ENCODE measurements at regions not wholly inside any gene's neighbourhood (a gene's known extent, or its start where the extent isn't known, plus 50 kb on each side); places are given as distances from the start of the nearest gene placed in this dataset.

DNA sequence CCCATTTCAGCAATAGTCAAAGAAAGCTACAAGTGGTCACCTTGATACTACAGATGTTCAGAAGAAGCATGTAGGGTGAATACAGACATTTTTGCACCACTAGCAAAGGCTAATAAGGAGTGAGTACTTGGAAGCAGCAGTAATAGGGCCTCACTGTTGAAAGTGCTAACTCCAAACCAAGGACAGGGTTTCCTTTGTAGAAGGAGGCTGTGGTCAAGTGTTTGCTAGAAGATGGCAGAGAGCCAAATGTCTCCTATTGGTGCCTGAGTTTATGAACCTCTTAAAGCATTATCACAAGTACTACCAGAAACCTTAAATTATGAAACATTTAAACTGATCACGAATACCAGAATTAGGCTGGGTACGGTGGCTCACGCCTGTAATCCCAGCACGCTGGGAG lies 308.1 kb downstream of the ZEB2 start:
- no peak for DNase-seq

DNA sequence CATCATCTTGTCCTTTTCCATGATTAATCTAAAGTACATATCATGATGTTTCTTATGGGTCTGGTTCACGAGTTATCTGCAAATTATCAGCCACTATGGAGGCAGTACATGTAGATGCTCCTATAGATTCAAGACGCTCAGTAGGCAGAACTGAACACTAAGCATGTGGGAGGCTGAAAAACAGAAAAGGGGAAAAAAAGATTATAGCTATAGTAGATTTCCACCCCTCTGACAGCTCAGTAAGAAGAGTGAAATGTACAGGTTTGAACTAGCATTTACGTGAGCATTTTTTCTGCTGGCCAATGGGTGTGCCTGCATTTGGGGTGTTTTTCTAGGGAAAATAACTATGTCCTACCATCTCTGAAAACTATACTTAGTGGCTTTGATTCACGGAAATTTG lies 308.9 kb downstream of the ZEB2 start:
- no peak for DNase-seq

DNA sequence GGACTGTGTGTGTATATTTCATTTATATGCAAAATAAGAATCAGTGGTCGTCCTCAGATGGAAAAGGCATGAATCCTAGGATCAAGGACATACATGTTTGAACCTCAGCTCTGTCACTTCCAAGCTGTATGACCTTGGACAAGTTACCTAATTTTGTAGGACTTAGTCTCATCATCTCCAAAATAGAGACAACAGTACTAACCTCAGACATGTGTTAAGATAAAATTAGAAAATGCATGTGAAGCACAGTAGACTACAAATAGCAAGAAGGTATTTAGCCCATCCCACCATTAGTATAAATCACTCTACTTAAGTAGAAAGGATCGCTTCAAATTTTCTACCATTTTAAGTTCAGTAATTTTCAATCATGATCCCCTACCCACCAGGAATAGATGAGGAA lies 309.8 kb downstream of the ZEB2 start:
- DNase-seq: no peak

DNA sequence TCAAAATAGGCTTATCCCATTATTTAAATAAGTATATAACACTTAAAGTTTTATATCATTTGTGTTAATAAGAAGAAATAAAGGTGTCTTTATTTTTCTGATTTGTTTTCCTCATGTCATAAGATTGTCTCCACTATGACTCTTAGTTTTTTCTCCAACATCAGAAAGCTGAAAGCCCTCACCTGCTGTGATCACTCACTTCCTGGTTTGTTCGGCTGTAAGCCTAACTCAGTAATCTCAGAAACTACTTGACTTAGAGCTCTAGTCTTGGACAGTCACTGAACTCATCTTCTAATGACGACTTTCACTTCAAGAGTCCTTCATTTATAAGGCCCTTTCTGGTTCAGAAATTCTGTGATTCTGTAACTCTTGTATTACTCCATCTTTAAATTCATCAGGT lies 311.0 kb downstream of the ZEB2 start:
- no peak for DNase-seq

DNA sequence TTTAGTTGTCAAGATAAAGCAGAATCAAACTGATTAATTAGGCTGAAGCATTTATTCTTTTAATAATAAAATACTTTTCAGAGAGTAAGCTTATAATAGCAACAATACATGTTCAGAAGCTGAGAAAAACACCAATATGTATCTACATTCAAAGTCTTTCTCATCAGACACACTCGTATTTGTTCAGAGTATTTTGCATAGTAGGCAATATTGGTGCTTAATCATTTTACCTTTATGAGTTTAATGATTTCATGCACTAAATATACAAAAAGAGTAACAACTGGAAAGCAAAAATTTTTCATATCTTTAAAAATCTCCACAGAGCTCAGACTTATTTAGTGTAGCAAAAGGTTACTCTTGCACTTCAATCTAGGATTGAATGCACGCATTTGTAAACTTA lies 313.9 kb downstream of the ZEB2 start:
- DNase-seq: no peak

DNA sequence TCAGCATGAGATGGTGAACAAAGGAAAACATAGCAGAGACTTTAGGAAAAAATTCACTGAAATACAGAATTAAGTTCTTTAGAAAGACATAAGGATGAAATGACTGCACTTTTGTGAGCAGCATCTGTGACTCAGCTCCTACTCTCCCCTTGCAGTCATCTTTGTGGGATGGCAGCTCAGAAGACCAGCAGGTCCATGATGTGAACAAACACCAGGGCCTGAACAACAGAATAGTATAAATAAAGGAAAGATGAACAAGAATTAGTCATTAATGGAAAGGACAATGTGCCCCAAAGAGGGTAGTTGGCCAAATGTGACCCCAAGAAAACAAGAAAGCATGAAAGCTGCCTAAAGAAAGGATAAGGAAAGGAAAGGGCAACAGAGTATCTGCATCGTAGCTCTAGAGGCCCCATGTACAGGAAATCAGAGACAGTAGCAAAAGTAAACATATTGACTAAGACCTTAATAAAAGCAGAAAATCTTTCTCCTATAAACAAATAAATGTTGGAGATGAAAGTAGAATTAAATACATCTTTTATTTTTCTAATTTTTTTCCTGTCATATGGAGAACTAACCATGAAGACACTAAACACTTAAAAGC lies 318.0 kb downstream of the ZEB2 start:
- no peak for DNase-seq

DNA sequence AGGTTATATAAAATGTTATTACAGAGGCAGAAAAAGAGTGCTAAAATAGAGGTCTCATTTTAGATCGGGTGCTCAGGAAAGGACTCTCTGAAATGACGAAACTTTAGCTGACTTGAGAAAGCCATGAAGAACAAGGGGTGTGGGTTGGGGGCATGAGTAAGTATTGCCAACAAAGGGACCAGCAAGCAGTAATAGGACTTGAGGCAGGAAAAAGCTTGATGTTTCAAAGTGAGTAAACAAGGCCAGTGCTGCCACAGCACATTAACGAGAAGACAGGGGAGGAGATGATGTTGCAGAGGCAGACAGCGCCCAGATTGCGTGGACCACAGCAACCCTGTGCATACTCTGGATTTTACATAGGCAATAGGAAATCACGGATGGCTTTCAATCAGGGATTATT lies 318.8 kb downstream of the ZEB2 start:
- DNase-seq: no peak

DNA sequence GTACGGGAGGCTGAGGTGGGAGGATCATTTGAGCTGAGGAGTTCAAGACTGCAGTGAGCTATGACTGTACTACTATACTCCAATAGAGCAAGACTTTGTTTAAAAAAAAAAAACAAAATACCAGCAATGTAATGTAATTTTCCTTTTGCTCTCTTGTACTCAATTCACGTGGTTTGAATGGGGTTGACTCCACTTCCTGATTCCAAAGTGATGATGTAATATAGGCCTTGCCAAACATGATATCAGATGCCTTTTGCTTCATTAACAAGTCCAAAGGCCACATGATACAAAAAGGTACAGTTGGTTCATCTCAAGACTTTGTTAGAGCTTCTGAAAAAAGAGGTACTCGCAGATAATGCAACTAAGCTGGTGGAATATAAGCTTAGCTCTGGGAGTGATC lies 321.8 kb downstream of the ZEB2 start:
- DNase-seq: peak; percentile 77 to 92

DNA sequence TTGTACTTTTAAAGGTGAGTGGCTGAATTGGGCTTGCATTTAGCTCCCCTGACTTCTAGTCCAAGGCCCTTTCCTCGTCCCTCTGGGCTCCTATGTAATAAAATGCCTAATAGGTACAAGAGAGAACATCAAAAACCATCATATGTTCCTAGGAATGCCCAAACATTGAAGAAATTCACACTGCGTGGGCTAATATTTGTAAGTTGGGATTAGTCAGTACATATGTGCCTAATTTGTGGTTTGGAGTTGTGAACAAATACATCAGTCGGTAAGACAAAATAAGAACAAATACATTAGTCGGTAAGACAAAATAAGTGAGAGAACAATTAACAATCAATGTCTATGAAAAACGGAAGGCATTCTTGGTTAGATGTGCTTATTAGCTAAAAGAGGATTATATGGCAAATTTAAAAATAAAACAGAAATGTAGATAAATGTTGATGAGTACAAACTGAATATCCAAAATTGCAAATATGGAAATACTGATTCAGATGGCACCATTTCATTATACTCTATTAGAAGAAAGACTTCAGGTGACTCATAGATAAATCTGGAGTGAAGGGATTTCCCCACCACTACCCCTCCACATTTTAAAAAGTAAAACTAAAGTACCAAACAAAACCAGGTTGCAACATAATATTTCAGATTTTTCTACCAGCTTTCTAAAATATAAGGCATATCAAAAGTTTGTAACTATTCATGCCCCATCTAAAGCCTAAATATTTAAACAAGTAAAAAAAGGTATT lies 325.4 kb downstream of the ZEB2 start:
- DNase-seq: no peak

DNA sequence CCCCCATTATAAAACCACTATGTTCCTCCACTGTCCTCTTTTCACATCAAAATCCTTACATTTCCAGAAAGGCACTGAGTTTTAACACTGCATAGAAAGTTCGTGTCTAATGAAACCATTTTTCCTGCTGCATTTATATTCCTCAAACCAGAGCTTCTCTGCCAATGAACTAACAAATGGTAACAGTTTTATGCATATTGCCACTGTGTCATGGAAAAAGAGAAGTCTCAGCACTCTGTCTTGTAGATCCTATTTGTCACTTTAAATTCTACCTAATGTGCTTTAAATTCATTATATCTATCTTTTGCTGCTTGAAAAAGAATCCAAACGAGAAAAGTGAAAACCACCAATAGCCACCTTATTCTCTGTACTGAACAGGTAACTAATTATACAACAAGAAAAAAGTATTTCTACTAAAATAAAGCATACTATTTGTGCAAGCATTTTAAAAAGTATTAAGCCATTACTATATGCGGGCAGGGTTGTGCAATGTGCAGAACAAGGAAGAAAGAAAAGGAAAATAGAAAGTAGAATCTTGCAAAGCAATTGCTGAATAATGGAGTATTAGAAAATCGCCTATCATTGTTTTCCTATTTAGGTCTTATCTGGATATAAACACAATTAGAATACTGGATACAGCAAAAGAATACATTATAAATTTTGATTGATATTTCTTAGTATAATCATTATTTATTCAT lies 328.9 kb downstream of the ZEB2 start:
- DNase-seq: peak; percentile 13 to 58

DNA sequence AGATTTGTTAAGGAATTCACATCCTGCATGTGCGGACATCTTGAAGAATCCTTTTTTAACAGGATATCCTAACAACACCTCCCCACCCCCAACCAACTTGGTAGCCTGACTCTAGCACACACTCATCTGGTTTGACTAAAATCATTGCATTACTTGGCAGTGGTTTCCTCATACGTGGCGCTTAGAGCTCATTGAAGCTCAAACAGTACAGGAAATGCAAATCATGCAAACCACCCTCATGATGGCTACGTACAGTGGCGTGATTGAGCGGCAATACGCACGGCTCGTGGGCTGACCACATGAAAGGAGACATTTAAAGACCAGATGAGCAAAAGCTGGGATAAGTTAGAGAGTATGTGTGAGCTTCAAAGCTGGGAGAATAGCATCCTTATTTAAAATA lies 336.2 kb downstream of the ZEB2 start:
- peak; percentile 46 to 48 for DNase-seq

DNA sequence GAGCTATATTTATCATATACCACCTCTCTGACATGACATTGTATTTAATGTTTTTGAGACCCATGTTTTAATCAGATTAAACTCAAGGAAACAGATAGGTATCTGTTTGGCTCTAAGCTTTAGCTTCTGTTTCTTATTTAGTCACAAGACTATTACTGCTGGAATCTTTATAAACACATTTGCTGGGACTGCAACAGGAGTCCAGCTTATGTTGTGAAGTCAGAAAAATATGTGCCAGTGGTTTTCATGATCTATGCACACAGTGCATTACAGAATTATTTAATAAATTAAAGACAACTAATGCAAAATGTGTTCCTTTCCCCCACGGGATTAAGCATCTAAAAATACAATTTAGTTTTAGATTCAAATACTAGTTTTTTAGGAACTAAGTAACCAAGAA lies 338.9 kb downstream of the ZEB2 start:
- no peak for DNase-seq

DNA sequence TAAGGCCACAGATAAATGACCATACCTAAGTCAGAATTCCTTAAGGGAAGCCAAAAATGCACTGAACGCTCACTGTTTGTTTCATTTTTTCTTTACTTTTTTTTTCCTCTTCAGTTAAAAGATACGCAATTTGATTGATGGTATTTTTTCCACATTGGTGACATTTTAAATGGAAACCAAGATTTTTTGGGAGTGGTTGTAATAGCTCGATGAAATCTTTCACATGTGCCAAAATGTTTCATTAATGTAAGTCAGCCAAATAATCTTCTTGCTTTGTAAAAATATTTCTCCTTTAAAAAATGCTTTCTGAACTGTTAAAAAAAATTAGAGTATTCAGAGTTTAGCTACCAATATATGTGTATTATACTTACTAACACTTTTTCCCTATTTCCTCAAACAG lies 339.8 kb downstream of the ZEB2 start:
- no peak for DNase-seq

DNA sequence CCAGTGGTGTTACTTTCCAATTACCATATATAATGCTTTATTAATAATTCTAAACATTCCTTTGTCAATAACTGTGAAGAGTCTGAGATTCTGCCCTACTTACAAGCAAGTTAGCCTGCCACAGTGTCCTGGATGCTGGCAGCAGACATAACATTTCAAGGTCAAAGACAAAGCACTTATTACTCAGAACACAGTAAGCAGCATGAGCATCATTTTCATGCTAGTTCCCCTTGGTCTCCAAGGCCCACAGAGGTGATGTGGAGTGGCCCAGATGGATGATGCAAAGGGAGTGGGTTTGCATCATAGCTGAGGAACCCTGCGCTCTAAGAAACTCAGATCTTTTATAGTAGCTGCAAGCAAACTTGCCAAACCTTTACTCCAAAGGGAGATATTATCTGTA lies 349.7 kb downstream of the ZEB2 start:
- DNase-seq: no peak

DNA sequence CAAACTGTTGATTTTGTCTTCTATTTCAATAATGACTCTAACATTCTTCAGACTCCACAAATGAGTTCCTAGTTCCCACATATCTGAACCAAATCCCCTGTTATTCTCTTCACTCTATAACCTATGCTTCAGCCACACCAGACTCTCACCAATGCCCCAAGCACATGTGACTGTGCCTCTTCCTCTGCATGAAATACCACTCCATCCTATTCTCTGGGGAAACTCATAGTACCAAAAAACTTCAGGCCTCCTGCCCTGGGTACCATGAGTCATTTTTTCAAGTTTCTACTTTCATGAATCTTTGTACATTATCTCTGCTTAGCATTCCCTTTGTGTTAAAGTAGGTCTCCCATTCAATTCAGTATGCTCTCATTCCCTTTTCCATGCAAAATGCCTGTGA lies 353.2 kb downstream of the ZEB2 start:
- DNase-seq: no peak

DNA sequence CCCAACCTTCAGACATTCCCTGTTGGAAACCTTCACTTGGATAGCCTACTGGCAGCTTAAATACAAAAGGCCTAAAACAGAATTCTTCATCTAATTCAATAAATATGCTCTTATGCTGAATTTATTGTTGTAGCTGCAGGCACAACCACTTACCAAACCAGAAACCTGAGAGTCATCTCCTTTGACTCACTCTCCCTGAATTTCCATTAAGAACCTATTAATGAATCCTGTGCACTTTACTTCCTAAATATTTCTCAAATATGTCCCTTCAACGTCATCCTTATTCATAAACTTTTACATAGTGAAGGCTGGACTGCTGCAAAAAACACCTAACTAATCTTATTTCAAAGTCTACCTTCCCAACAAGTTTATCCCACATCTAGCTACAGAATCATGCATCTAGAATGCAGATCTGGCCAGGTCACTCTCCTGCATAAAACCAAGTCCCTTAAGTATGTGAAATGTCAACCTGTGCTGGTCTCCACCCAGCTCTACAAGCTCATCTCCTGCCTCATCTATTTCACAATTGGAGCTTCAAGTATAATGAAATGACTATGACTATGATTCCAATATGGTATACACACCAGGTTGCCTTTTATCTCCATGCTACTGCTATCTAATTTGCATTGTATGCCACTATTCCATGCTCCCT lies 354.2 kb downstream of the ZEB2 start:
- DNase-seq: no peak

DNA sequence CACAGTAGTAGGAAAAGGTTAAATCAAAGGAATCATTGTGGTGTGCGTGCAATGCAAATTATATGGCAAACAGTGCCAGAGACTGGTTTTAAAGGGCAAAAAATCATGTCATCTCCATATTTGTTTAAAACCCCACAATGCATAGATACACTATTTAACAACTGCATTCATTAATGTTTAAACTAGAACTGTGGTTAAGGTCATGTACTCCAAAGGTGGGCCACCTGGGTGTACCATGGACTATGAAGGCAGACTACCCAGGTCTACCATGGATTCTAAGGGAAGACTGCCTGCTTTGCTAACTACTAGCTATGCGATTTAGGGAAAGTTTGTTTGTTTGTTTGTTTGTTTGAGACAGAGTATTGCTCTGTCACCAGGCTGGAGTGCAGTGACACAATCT lies 356.3 kb downstream of the ZEB2 start:
- DNase-seq: no peak

DNA sequence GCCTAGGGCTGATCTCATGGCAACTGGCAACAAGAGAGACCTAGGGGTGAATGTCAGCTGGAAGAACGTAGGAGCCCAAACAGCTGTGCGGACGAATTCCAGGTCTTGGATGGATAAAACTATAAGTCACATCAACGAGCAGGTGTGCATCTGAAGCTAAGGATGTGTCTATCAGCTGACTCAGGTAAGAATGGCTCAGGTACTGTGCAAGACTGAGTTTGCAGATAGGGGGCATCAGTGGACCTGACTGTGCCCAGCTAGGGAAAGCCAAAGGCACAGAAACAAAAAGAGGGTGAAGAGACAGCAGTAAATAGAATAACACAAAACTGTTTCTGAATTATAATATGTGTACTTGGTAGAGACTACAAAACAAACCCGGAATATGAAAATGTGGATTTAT lies 357.3 kb downstream of the ZEB2 start:
- no peak for DNase-seq

DNA sequence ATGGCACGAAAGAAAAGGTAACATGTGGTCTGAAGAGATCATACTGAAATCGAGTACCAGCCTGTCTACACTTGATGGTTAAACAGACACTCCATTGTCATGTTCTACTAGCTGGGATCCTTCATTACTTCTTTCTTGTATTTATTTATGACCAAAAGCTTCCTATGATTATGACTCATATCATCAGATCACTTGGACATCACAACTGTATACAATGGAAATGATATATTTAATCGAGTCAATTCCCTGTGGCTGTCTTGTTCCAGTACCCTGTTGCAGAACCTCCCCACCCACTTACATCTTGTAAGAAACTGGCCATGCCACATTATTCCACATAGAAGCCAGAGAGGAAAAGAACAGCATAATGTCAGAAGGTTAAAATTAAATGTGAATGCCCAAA lies 358.9 kb downstream of the ZEB2 start:
- DNase-seq: no peak

DNA sequence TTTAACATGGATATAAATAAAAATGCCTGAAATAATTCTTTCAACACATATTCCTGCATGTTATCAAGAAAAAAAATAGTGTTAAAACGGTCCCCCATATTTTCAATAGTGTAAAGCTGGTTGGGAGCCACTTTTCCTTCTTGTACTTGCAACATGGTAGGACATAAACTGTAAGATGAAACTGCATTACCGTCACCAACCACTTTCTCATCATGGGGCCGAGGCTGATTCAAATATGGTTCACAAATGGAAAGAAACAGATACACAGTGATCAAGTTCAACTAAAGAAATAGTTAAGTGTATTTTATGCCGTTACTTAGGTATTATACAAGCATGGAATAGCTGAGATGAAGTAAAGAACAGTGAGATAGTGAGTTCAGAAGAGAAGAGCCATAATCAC lies 360.7 kb downstream of the ZEB2 start:
- DNase-seq: no peak

DNA sequence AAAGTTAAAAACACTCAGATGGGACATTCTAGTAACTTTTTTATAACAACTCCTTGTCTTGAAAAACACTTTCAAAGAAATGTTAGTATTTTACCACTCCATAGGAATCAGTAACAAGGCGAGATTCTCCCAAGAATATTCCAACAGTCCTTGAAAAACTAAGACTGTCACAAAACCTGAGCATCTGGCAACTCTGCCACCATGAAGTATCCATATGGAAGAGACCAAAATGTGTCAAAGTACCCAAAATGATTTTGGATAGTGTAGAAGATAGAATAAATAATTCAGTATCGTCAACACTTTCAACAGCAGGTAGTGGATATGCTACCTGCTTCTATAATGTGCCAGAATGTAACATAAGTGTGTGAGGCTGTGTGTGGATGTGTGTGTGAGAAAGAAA lies 361.8 kb downstream of the ZEB2 start:
- no peak for DNase-seq

DNA sequence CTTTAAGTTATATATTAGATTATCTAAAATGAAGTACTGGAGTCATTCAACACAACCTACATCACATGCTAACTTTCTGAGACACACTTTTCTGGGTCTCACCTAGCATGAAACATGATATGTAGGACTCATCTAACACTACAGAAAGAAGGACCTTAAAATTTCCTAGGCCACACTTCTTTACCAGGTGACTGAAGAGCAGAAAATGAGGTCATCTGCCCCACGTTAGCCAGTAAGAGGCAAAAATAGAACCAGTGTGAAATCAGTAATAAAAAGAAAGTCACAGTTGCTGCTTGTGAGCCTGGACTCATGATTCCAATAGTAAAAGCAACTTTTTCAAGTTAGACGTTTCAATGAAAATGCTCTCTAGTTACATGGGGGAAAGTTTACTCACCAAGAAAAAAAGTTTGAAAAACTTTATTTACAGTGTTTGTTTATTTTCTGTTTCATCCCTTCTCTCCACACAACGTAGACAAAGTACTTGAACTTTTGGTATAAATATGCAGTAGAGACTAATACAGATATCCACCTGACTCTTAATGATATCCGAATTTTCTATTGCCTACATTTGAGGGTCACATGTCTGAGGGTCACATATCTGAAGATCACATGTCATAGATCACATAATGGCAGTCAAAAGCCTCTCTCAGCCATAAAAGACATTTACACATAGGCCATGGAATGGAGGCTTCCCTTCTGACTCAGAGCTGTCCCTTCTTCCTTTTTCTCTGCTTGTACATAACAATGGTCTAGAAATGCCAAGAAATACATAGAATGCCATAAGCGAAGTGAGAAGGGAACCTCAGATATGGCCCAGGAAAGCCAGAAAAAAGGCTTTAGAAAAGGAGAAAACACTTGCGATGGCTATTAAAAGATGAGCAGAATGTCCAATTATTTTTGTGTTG lies 362.9 kb downstream of the ZEB2 start:
- peak in 1 of 2 donors; percentile 29 for DNase-seq

DNA sequence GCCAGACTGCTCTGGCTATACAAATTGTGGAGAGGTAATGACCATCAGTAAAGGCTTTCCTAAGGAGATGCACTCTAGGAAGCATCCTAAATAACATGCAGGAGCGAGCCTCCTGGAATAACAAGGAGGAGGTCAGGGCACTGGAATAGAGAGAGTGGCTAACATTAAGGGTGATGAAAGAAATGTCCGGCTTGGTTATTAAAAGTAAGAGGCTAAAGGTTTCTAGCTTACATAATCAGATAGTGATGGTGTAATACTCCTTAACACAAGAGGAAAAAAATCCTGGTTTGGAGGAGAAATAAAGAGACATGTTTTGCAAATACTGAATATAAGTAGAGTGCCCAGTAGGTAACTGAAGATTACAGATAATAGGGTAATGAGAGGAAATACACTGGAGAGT lies 365.7 kb downstream of the ZEB2 start:
- no peak for DNase-seq

All from inflammatory macrophage (primary cell).